IMR-90 (cell line): ENCODE measurements at regions not wholly inside any gene's neighbourhood (a gene's known extent, or its start where the extent isn't known, plus 50 kb on each side); places are given as distances from the start of the nearest gene placed in this dataset.

ENCODE experiments used
- ATAC-seq: fragments of 200-7000 bp; cut with Tn5 transposase; 2 replicates; pipeline ENCODE4 v1.9.1; 2020; ENCODE audit warnings: low read depth, mild to moderate bottlenecking, moderate library complexity
- BruUV-seq: library from RNA; stranded (reverse); fragments of 400-500 nt; replicated peaks from 2 replicates; lab custom pipeline; 2021; lab: Mats Ljungman, UMichigan
- CTCF ChIA-PET: fragments of 300-600 bp; formaldehyde crosslinking; extraction: SDS; loops from one replicate; lab custom pipeline; 2021; ENCODE audit warnings: antibody characterized with exemption; lab: Yijun Ruan, JAX
- POLR2A ChIA-PET: fragments of 300-600 bp; sonication (Branson Sonifier 250); formaldehyde crosslinking; loops from one replicate; lab custom pipeline; 2022; ENCODE audit warnings: antibody characterized with exemption; ENCODE audit not compliant: unreplicated experiment; lab: Charles Lee
- DNase-seq: peaks from one replicate; pipeline ENCODE4 v3.0.0; 2013
- H2AFZ ChIP-seq: replicated peaks from 2 replicates; pipeline ENCODE3; 2013; ENCODE audit warnings: low read length, mild to moderate bottlenecking; ENCODE audit not compliant: poor library complexity
- H2AK5ac ChIP-seq: 2 replicates; pipeline ENCODE4 v1.6.1; 2013; ENCODE audit warnings: low read depth, low read length, inconsistent platforms
- H2AK9ac ChIP-seq: replicated peaks from 2 replicates; pipeline ENCODE3; 2013; ENCODE audit warnings: mild to moderate bottlenecking, low read depth, low read length, moderate library complexity; ENCODE audit not compliant: poor library complexity
- H2BK120ac ChIP-seq: 2 replicates; pipeline ENCODE4 v1.6.1; 2013; ENCODE audit warnings: low read depth, low read length, inconsistent platforms
- H2BK15ac ChIP-seq: 3 replicates; pipeline ENCODE4 v1.6.1; 2013; ENCODE audit warnings: low read depth, low read length, inconsistent platforms
- H2BK20ac ChIP-seq: 2 replicates; pipeline ENCODE4 v1.6.1; 2013; ENCODE audit warnings: low read depth, mild to moderate bottlenecking, inconsistent platforms, low read length, moderate library complexity
- H2BK5ac ChIP-seq: 2 replicates; pipeline ENCODE4 v1.6.1; 2013; ENCODE audit warnings: mild to moderate bottlenecking, low read depth, low read length, inconsistent platforms; ENCODE audit not compliant: poor library complexity, severe bottlenecking
- H3K14ac ChIP-seq: replicated peaks from 2 replicates; pipeline ENCODE4 v1.6.1; 2013; ENCODE audit warnings: low read depth, low read length, inconsistent platforms
- H3K18ac ChIP-seq: 2 replicates; pipeline ENCODE4 v1.6.1; 2013; ENCODE audit warnings: low read depth, low read length, control low read depth
- H3K23ac ChIP-seq: 2 replicates; pipeline ENCODE4 v1.6.1; 2013; ENCODE audit warnings: low read depth, low read length, inconsistent platforms
- H3K27ac ChIP-seq: 2 replicates; pipeline ENCODE4 v1.5.1; 2013; ENCODE audit warnings: mild to moderate bottlenecking, control low read depth, low read length; ENCODE audit not compliant: insufficient read depth
- H3K27me3 ChIP-seq: 2 replicates; pipeline ENCODE4 v1.6.1; 2013; ENCODE audit warnings: low read length; ENCODE audit not compliant: control insufficient read depth, insufficient read depth
- H3K36me3 ChIP-seq: 2 replicates; pipeline ENCODE4 v1.6.1; 2013; ENCODE audit warnings: low read length, mixed read lengths; ENCODE audit not compliant: control insufficient read depth, insufficient read depth
- H3K4ac ChIP-seq: 2 replicates; pipeline ENCODE4 v1.6.1; 2013; ENCODE audit warnings: low read depth, low read length, inconsistent platforms
- H3K4me1 ChIP-seq: 2 replicates; pipeline ENCODE4 v1.6.1; 2013; ENCODE audit warnings: low read length, mixed read lengths; ENCODE audit not compliant: control insufficient read depth, insufficient read depth
- H3K4me2 ChIP-seq: 2 replicates; pipeline ENCODE4 v1.6.1; 2013; ENCODE audit warnings: low read depth, mild to moderate bottlenecking, control low read depth, low read length, moderate library complexity
- H3K4me3 ChIP-seq: 2 replicates; pipeline ENCODE4 v1.5.1; 2013; ENCODE audit warnings: low read depth, mild to moderate bottlenecking, control low read depth, low read length, moderate library complexity; ENCODE audit not compliant: insufficient read depth
- H3K56ac ChIP-seq: 2 replicates; pipeline ENCODE4 v1.6.1; 2013; ENCODE audit warnings: low read length, inconsistent platforms; ENCODE audit not compliant: insufficient read depth; ENCODE audit errors: extremely low read depth
- H3K79me1 ChIP-seq, 2 experiments: 2 replicates each; pipeline ENCODE4 v1.6.1; 2013; ENCODE audit warnings: low read length in 2 of 2, inconsistent platforms in 1 of 2, low read depth in 1 of 2
- H3K9ac ChIP-seq: 2 replicates; pipeline ENCODE4 v1.6.1; 2013; ENCODE audit warnings: low read depth, low read length, control low read depth
- H3K9me1 ChIP-seq: 2 replicates; pipeline ENCODE4 v1.6.1; 2013; ENCODE audit warnings: low read length, inconsistent platforms; ENCODE audit not compliant: insufficient read depth
- H3K9me3 ChIP-seq: 2 replicates; pipeline ENCODE4 v1.6.1; 2013; ENCODE audit warnings: low read length; ENCODE audit not compliant: control insufficient read depth, insufficient read depth
- H4K20me1 ChIP-seq: 2 replicates; pipeline ENCODE4 v1.6.1; 2013; ENCODE audit warnings: low read length, inconsistent platforms; ENCODE audit not compliant: insufficient read depth
- H4K5ac ChIP-seq: 2 replicates; pipeline ENCODE4 v1.6.1; 2013; ENCODE audit warnings: mild to moderate bottlenecking, low read depth, low read length, control low read depth
- H4K8ac ChIP-seq, 2 experiments: 2 replicates each; pipeline ENCODE4 v1.6.1; 2013; ENCODE audit warnings: low read depth in 2 of 2, low read length in 2 of 2, control low read depth in 1 of 2, inconsistent platforms in 1 of 2
- H4K91ac ChIP-seq: 2 replicates; pipeline ENCODE4 v1.6.1; 2013; ENCODE audit warnings: low read depth, low read length, inconsistent platforms; ENCODE audit not compliant: insufficient read depth
- BHLHE40 ChIP-seq: fragments of 150-350 bp; IDR thresholded peaks from 2 replicates; pipeline ENCODE4 v1.6.1; 2016; ENCODE audit warnings: mild to moderate bottlenecking, low read depth, low read length
- CEBPB ChIP-seq: IDR thresholded peaks from 2 replicates; pipeline ENCODE4 v1.6.1; 2012; ENCODE audit warnings: low read depth, low read length, improper control_type of control experiment
- CHD1 ChIP-seq: IDR thresholded peaks from 2 replicates; pipeline ENCODE4 v1.6.1; 2012; ENCODE audit warnings: low read depth, low read length, improper control_type of control experiment
- WGBS, 2 experiments: methylation state at CpG; one replicate each; pipeline versions ENCODE4 v1.1.5 to v1.1.7; 2013; ENCODE audit warnings: missing lambda C conversion rate in 2 of 2; ENCODE audit not compliant: insufficient read length in 1 of 2; ENCODE audit errors: extremely low coverage in 2 of 2; 5-methylcytosine and 5-hydroxymethylcytosine counted together
- dilution Hi-C: fragments of 300-500 bp; cut with HindIII; formaldehyde crosslinking; loops from one replicate; pipeline ENCODE4 v1.14.3; 2018; ENCODE audit warnings: low sequenced_read_pairs; ENCODE audit not compliant: unreplicated experiment
- in situ Hi-C: fragments of 300-500 bp; cut with MboI; formaldehyde crosslinking; loops from 3 replicates; pipeline ENCODE4 v1.14.3; 2019; ENCODE audit warnings: low sequenced_read_pairs, inconsistent platforms, mixed read lengths
- intact Hi-C: fragments of 100-400 bp; cut with micrococcal nuclease; formaldehyde crosslinking; loops from 2 replicates; pipeline ENCODE4 v1.10.0; 2022

DNA sequence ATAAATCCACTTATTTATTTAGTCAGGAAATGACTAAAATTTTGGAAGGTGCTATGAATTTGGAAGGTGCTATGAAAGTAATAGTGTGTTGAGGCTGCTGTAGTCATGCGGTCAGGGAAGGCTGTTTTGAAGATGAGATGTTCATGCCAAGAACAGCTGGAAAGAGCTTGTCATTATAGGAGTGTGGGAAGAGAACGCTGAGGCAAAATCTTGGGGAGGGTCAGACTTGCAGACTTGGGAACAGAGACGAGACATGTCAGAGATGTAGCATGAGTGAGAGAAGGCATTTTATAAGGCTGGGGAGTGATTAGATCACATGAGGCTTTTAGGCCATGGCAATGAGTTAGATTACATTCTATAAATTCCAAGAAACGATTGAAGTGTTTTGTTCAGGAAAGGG, 124.0 kb upstream of the B3GAT2 start:
- Histone ChIP-seq H3K14ac (no peak overlapping the region), H3K23ac (no peak overlapping the region), H3K4ac (no peak overlapping the region), H2BK120ac (no peak overlapping the region), H4K8ac (no peak overlapping the region), H2BK15ac (no peak overlapping the region), H4K20me1 (no peaks in the 10 kb centered on the region), H4K91ac (no peak overlapping the region), H3K56ac (no peak overlapping the region), H4K5ac (no peak overlapping the region), H3K9me1 (no peaks in the 10 kb centered on the region), H3K18ac (no peak overlapping the region), H3K36me3 (no peaks in the 10 kb centered on the region), H2BK20ac (no peak overlapping the region), H3K4me2 (no peak overlapping the region), H3K9ac (no peak overlapping the region), H2BK5ac (no peak overlapping the region), H3K27me3 (no peaks in the 10 kb centered on the region), H3K4me3 (no peak overlapping the region), H3K27ac (no peak overlapping the region), H3K4me1 (peaks cover 7% of the 10 kb centered on the region), H3K79me1 (no peaks in the 10 kb centered on the region), H2AFZ (peak overlapping the region; percentile 6), H3K9me3 (no peaks in the 10 kb centered on the region), H2AK9ac (no peak overlapping the region), H2AK5ac (no peak overlapping the region)
- BruUV-seq = no TSS peak
- ChIA-PET CTCF (no interaction called here), POLR2A (no interaction called here)
- in situ Hi-C loops (no loop called here), dilution Hi-C loops (no loop called here), intact Hi-C loops (no loop called here)
- 0% methylated on average over 1 of the region's 4 CpGs; no CpG with 5 or more reads in 1 of the 2 experiments for WGBS, 2 experiments
- ATAC-seq = peak; percentile 37; the same call in 1 of the 2 replicates
- peak; percentile 63 for DNase-seq
- TF ChIP-seq CEBPB (no peak), CHD1 (no peak), BHLHE40 (no peak)
